ENCODE measurements at regions not wholly inside any gene's neighbourhood (a gene's known extent, or its start where the extent isn't known, plus 50 kb on each side); places are given as distances from the start of the nearest gene placed in this dataset.

GRCh38 chr19:29324291-29324680, 111.3 kb upstream of the UQCRFS1 start:
- DNase-seq, result no peak
- no peaks in the 10 kb centered on the region for H3K36me3 ChIP-seq
- H3K27me3 ChIP-seq, result no peaks in the 10 kb centered on the region
- intact Hi-C loops (cut with DNase I; ENCODE audit: low total_unique reads) (no loop called here), in situ Hi-C loops (cut with MboI; ENCODE audit: low pct_ligation_motif_present in 1 of 4, low pct_unique_long_range_greater_than_20kb in 1 of 4, low sequenced_read_pairs in 3 of 4) (no loop called here)
- no peak overlapping the region for H3K4me3 ChIP-seq
- TF ChIP-seq CTCF (IDR thresholded peaks at IDR 0.05) (no peak), POLR2A (IDR thresholded peaks at IDR 0.05) (no peak)
- H3K4me1 ChIP-seq, result no peaks in the 10 kb centered on the region
- WGBS, 2 donors (ENCODE audit: low coverage in 1 of 2), result 89 to 100% methylated on average over 2 to 8 of the region's 8 CpGs
- H3K9me3 ChIP-seq, result no peaks in the 10 kb centered on the region
- H3K27ac ChIP-seq, result no peak overlapping the region

- intact Hi-C loops (cut with DNase I; ENCODE audit: low total_unique reads), result no loop called here
Measured at GRCh38 chr19:29324717-29325116, 111.8 kb upstream of the UQCRFS1 start.

GRCh38 chr19:29325241-29325975, 112.5 kb upstream of the UQCRFS1 start:
- in situ Hi-C loops (cut with MboI; ENCODE audit: low pct_ligation_motif_present in 1 of 4, low pct_unique_long_range_greater_than_20kb in 1 of 4, low sequenced_read_pairs in 3 of 4), result no loop called here
- Histone ChIP-seq H3K4me1 (no peaks in the 10 kb centered on the region), H3K27me3 (no peaks in the 10 kb centered on the region), H3K36me3 (no peaks in the 10 kb centered on the region), H3K27ac (no peak overlapping the region), H3K9me3 (no peaks in the 10 kb centered on the region), H3K4me3 (no peak overlapping the region)
- DNase-seq, result no peak
- 67 to 68% methylated on average over 8 to 11 of the region's 11 CpGs for WGBS, 2 donors (ENCODE audit: low coverage in 1 of 2)
- TF ChIP-seq CTCF (IDR thresholded peaks at IDR 0.05), result no peak
- no peak for TF ChIP-seq POLR2AphosphoS5 (IDR thresholded peaks at IDR 0.05)
- TF ChIP-seq POLR2A (IDR thresholded peaks at IDR 0.05), result no peak
- TF ChIP-seq EP300 (IDR thresholded peaks at IDR 0.05; ENCODE audit: low read depth), result no peak
- intact Hi-C loops (cut with DNase I; ENCODE audit: low total_unique reads), result no loop called here

More at GRCh38 chr19:29324717-29325116, 111.8 kb upstream of the UQCRFS1 start:
- no peak overlapping the region for H3K4me3 ChIP-seq
- DNase-seq, result no peak
- no peak overlapping the region for H3K27ac ChIP-seq
- no peaks in the 10 kb centered on the region for H3K27me3 ChIP-seq
- no peaks in the 10 kb centered on the region for H3K4me1 ChIP-seq
- in situ Hi-C loops (cut with MboI; ENCODE audit: low pct_ligation_motif_present in 1 of 4, low pct_unique_long_range_greater_than_20kb in 1 of 4, low sequenced_read_pairs in 3 of 4), result no loop called here
- WGBS, 2 donors (ENCODE audit: low coverage in 1 of 2), result 80 to 84% methylated on average over 4 to 6 of the region's 6 CpGs
- H3K36me3 ChIP-seq, result no peaks in the 10 kb centered on the region
- TF ChIP-seq CTCF (IDR thresholded peaks at IDR 0.05), result no peak
- no peak for TF ChIP-seq POLR2AphosphoS5 (IDR thresholded peaks at IDR 0.05)
- no peak for TF ChIP-seq POLR2A (IDR thresholded peaks at IDR 0.05)
- TF ChIP-seq EP300 (IDR thresholded peaks at IDR 0.05; ENCODE audit: low read depth), result no peak
- no peaks in the 10 kb centered on the region for H3K9me3 ChIP-seq

- H3K4me3 ChIP-seq, result no peak overlapping the region
- in situ Hi-C loops (cut with MboI; ENCODE audit: low pct_ligation_motif_present in 1 of 4, low pct_unique_long_range_greater_than_20kb in 1 of 4, low sequenced_read_pairs in 3 of 4) (no loop called here), intact Hi-C loops (cut with DNase I; ENCODE audit: low total_unique reads) (no loop called here)
- TF ChIP-seq EP300 (IDR thresholded peaks at IDR 0.05; ENCODE audit: low read depth), result no peak
- no peak for TF ChIP-seq POLR2AphosphoS5 (IDR thresholded peaks at IDR 0.05)
- TF ChIP-seq CTCF (IDR thresholded peaks at IDR 0.05), result no peak
- TF ChIP-seq POLR2A (IDR thresholded peaks at IDR 0.05), result no peak
- H3K27ac ChIP-seq, result no peak overlapping the region
- H3K27me3 ChIP-seq, result no peaks in the 10 kb centered on the region
- no peaks in the 10 kb centered on the region for H3K4me1 ChIP-seq
- WGBS, 2 donors (ENCODE audit: low coverage in 1 of 2), result 43 to 62% methylated on average over 1 to 4 of the region's 4 CpGs
- H3K36me3 ChIP-seq, result no peaks in the 10 kb centered on the region
- DNase-seq, result no peak
- no peaks in the 10 kb centered on the region for H3K9me3 ChIP-seq
Measured at GRCh38 chr19:29326351-29326750, 113.4 kb upstream of the UQCRFS1 start.
